C4-2B (cell line): ENCODE measurements at regions not wholly inside any gene's neighbourhood (a gene's known extent, or its start where the extent isn't known, plus 50 kb on each side); places are given as distances from the start of the nearest gene placed in this dataset.

ENCODE experiments used
- ZFX ChIP-seq: fragments of 450-650 bp; IDR thresholded peaks from 2 replicates; pipeline ENCODE4 v1.6.1; 2017
- TF ChIP-seq, protein P1 (sequence below): fragments of 450-650 bp; conservative IDR thresholded peaks from 2 replicates; pipeline ENCODE4 v1.5.1; 2017; ENCODE audit warnings: mild to moderate bottlenecking

DNA sequence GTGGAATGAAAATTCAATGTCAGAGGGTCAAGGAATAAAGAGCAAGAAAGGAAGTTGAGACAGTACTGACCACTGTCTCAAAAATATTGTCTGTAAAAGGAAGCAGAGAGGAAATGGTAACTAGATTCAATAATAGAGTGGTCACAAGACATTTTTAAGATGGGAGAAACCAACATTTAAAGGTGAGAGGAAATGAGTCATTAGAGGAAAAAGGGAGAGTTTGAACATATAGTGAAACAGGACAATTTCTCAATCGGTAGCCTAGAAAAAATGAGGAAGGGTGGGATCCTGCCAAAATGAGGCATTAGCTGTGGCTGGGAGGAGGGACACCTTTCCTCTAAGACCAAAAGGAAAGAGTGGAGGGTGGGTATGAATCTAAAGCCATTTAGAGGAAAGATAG lies 288.5 kb downstream of the SP3 start:
- TF ChIP-seq, protein P1, sequence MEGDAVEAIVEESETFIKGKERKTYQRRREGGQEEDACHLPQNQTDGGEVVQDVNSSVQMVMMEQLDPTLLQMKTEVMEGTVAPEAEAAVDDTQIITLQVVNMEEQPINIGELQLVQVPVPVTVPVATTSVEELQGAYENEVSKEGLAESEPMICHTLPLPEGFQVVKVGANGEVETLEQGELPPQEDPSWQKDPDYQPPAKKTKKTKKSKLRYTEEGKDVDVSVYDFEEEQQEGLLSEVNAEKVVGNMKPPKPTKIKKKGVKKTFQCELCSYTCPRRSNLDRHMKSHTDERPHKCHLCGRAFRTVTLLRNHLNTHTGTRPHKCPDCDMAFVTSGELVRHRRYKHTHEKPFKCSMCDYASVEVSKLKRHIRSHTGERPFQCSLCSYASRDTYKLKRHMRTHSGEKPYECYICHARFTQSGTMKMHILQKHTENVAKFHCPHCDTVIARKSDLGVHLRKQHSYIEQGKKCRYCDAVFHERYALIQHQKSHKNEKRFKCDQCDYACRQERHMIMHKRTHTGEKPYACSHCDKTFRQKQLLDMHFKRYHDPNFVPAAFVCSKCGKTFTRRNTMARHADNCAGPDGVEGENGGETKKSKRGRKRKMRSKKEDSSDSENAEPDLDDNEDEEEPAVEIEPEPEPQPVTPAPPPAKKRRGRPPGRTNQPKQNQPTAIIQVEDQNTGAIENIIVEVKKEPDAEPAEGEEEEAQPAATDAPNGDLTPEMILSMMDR: no peak
- TF ChIP-seq ZFX: no peak
